ENCODE measurements at regions not wholly inside any gene's neighbourhood (a gene's known extent, or its start where the extent isn't known, plus 50 kb on each side); places are given as distances from the start of the nearest gene placed in this dataset.
"Not testable (repeated sequence)": the region's sequence is repeated elsewhere in the genome, so short reads cannot be mapped to it uniquely, and the experiment has no call there.

GRCh38 chr7:76854631-76855030, 177.5 kb downstream of the SPDYE17 start:
- not testable (repeated sequence) for TF ChIP-seq CTCF, POLR2A (IDR thresholded peaks at IDR 0.05)
